Ishikawa (cell line): ENCODE measurements at regions not wholly inside any gene's neighbourhood (a gene's known extent, or its start where the extent isn't known, plus 50 kb on each side); places are given as distances from the start of the nearest gene placed in this dataset.

ENCODE experiments used
- CEBPB ChIP-seq: IDR thresholded peaks from 2 replicates; pipeline ENCODE4 v1.6.1; 2012
- CREB1 ChIP-seq: IDR thresholded peaks from 2 replicates; pipeline ENCODE4 v1.6.1; 2012; ENCODE audit warnings: low read depth
- EGR1 ChIP-seq: IDR thresholded peaks from 2 replicates; pipeline ENCODE4 v1.6.1; 2012
- EP300 ChIP-seq: IDR thresholded peaks from 2 replicates; pipeline ENCODE4 v1.6.1; 2012; ENCODE audit warnings: borderline replicate concordance
- FOXM1 ChIP-seq: IDR thresholded peaks from 2 replicates; pipeline ENCODE4 v1.6.1; 2012; ENCODE audit warnings: low read depth, borderline replicate concordance
- MAX ChIP-seq: IDR thresholded peaks from 2 replicates; pipeline ENCODE4 v1.6.1; 2012
- NFIC ChIP-seq: IDR thresholded peaks from 2 replicates; pipeline ENCODE4 v1.6.1; 2012
- RAD21 ChIP-seq: IDR thresholded peaks from 2 replicates; pipeline ENCODE4 v1.6.1; 2012; ENCODE audit warnings: low read depth
- REST ChIP-seq: IDR thresholded peaks from 2 replicates; pipeline ENCODE4 v1.6.1; 2012; ENCODE audit warnings: low read depth, mild to moderate bottlenecking
- TAF1 ChIP-seq: IDR thresholded peaks from 2 replicates; pipeline ENCODE4 v1.6.1; 2012; ENCODE audit warnings: low read depth, mild to moderate bottlenecking
- TCF12 ChIP-seq: IDR thresholded peaks from 2 replicates; pipeline ENCODE4 v1.6.1; 2012; ENCODE audit warnings: low read depth
- TEAD4 ChIP-seq: IDR thresholded peaks from 2 replicates; pipeline ENCODE4 v1.6.1; 2012
- USF1 ChIP-seq: IDR thresholded peaks from 2 replicates; pipeline ENCODE4 v1.6.1; 2012
- YY1 ChIP-seq: IDR thresholded peaks from 2 replicates; pipeline ENCODE4 v1.6.1; 2012; ENCODE audit warnings: low read depth
- ZBTB7A ChIP-seq: IDR thresholded peaks from 2 replicates; pipeline ENCODE4 v1.6.1; 2012; ENCODE audit warnings: low read depth

GRCh38 chr22:49685686-49686085 is 142.0 kb downstream of the BRD1 start:
- TF ChIP-seq RAD21 (no peak), CREB1 (no peak), EP300 (no peak), EGR1 (no peak), YY1 (no peak), ZBTB7A (no peak), TEAD4 (no peak), TAF1 (no peak)

GRCh38 chr22:49685116-49685515 is 142.6 kb downstream of the BRD1 start:
- TF ChIP-seq YY1 (no peak), TEAD4 (no peak), FOXM1 (no peak), NFIC (no peak)

- TF ChIP-seq MAX = no peak
Observed at GRCh38 chr22:49683032-49683431, 144.6 kb downstream of the BRD1 start.

- TF ChIP-seq TAF1 = no peak
- TF ChIP-seq YY1 = no peak
Observed at GRCh38 chr22:49678842-49679170, 148.9 kb downstream of the BRD1 start.

GRCh38 chr22:49678137-49678841 is 149.4 kb downstream of the BRD1 start:
- no peak for TF ChIP-seq CEBPB

GRCh38 chr22:49677495-49677889 is 150.2 kb downstream of the BRD1 start:
- TF ChIP-seq RAD21 = no peak
- TF ChIP-seq TAF1 = no peak
- no peak for TF ChIP-seq FOXM1
- TF ChIP-seq USF1 = no peak
- no peak for TF ChIP-seq EGR1
- TF ChIP-seq TEAD4 = no peak
- TF ChIP-seq REST = no peak
- no peak for TF ChIP-seq NFIC
- no peak for TF ChIP-seq TCF12
- no peak for TF ChIP-seq ZBTB7A
- TF ChIP-seq CEBPB = no peak
- TF ChIP-seq MAX = no peak
- TF ChIP-seq EP300 = no peak
- TF ChIP-seq YY1 = no peak
- no peak for TF ChIP-seq CREB1

GRCh38 chr22:49676783-49677494 is 150.7 kb downstream of the BRD1 start:
- TF ChIP-seq TAF1 (no peak), ZBTB7A (no peak), TEAD4 (no peak), NFIC (no peak), YY1 (no peak), EGR1 (no peak), CREB1 (no peak), RAD21 (no peak), MAX (no peak), CEBPB (no peak), REST (no peak), FOXM1 (no peak), TCF12 (no peak), USF1 (no peak), EP300 (no peak)
